Stimulated activated CD8-positive, alpha-beta memory T cell treated with anti-CD3 and anti-CD28 coated beads, Interleukin-2, amount 100 ng/mL, for 48 hours (primary cell): ENCODE measurements at regions not wholly inside any gene's neighbourhood (a gene's known extent, or its start where the extent isn't known, plus 50 kb on each side); places are given as distances from the start of the nearest gene placed in this dataset.
"Not testable (repeated sequence)": the region's sequence is repeated elsewhere in the genome, so short reads cannot be mapped to it uniquely, and the experiment has no call there.

Experiments used
- DNase-seq, 2 donors: peaks; one replicate each; pipeline ENCODE4 v3.0.0-alpha.2; 2020; ENCODE audit warnings: low read depth in 2 of 2

GRCh38 chr1:59204001-59204400, 92.9 kb upstream of the FGGY start:
- DNase-seq: no peak

GRCh38 chr1:59206616-59207015, 90.3 kb upstream of the FGGY start:
- not testable (repeated sequence) for DNase-seq

GRCh38 chr1:59210430-59210829, 86.5 kb upstream of the FGGY start:
- DNase-seq: not testable (repeated sequence)

DNA sequence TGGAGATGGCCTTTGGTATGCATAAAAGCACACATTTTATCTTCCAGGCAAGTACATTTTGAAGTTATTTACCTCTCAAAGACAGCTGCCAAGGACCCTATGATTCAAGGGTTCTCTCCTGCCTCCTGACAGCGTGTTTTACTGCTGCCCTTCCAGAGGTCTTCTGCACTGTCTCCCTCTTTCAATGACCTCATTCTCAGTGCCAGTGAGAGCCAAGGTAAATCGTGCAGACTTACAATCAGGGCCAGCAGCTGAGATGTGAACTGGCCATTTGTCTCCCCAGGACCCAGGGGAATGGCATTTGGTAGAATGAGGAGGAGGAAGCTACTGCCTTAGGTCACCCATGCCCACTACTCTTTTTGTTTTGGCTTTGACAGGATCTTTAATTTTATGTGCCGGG, 84.2 kb upstream of the FGGY start:
- no peak for DNase-seq

- no peak for DNase-seq
Measured at GRCh38 chr1:59214248-59215208, 82.4 kb upstream of the FGGY start.

GRCh38 chr1:59215766-59216291, 81.1 kb upstream of the FGGY start:
- DNase-seq: no peak

DNA sequence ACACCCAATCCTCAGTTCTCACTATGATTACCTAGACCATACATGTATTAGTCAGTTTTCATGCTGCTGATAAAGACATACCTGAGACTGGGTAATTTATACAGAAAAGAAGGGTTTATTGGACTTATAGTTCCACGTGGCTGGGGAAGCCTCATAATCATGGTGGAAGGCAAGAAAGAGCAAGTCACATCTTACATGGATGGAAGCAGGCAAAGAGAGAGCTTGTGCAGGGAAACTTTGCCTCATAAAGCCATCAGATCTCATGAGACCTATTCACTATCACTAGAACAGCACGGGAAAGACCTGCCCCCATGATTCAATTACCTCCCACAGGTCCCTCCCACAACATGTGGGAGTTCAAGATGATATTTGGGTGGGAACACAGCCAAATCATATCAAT, 79.5 kb upstream of the FGGY start:
- not testable (repeated sequence) for DNase-seq

DNA sequence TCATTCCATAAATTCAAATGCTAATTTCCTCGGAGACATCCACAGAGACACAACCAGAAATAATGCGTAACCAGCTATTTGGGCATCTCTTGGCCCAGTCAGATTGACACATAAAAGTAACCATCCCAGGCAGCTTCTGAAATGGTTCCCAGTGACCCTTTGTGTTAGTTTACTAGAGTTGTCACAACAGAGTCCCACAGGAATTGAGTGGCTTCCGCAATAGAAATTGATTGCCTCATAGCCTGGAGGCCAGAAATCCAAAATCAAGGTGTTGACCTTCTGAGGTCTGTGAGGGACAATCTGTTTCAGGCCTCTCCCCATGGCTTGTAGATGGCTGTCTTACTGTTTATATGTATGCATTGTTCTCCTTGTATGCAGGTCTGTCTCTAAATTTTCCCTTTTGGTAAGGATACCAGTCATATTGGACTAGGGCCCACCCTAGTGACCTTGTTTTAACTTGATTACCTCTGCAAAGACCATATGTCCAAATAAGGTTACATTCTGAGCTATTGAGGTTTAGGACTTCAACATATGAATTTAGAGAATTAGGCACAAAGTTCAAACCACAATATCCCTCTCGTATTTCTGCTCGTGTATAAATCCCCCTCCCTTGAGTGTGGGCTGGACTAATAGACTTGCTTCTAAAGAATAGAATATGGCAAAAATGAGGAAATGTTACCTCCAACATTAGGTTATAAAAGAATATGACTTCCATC, 78.2 kb upstream of the FGGY start:
- DNase-seq: no peak

DNA sequence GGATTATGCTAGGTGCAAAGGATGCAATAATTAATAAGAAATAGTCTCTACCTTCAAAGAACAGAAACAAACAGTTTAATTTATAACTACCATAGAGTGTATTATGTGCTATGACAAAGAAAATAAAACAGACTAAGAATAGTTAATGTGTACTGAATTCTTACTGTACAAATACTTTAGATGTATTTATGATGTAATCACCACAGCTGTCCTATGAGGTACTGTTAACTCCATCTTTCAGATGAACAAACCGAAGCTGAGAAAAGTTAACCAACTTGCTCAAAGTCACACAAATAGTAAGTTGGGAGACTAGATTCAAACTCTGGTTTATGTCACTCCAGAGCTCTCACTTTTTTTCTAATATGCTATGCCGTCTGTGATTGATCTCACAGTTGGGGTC, 77.0 kb upstream of the FGGY start:
- DNase-seq: no peak

GRCh38 chr1:59220356-59220755, 76.5 kb upstream of the FGGY start:
- DNase-seq: no peak

DNA sequence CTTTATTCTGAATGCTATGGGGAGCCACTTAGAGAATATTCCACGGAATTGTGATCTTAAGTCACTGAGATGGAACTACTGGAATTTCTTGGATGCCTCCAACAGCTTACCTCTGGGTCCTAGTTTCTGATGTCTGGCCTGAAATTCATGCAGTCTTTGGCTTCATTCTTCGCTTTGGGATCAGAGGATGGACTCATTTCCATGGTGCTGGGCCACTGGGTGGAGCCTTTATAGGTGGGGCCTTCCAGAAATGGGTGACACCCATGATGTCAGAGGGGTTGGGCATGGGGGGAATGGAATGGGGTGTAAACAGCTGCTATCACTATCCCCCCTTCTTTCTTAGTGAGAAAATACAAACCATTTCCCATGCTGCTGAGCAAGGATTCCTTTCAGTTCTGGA, 73.7 kb upstream of the FGGY start:
- DNase-seq: no peak

GRCh38 chr1:59223989-59224634, 72.8 kb upstream of the FGGY start:
- no peak for DNase-seq

GRCh38 chr1:59225594-59226316, 71.1 kb upstream of the FGGY start:
- DNase-seq: no peak

DNA sequence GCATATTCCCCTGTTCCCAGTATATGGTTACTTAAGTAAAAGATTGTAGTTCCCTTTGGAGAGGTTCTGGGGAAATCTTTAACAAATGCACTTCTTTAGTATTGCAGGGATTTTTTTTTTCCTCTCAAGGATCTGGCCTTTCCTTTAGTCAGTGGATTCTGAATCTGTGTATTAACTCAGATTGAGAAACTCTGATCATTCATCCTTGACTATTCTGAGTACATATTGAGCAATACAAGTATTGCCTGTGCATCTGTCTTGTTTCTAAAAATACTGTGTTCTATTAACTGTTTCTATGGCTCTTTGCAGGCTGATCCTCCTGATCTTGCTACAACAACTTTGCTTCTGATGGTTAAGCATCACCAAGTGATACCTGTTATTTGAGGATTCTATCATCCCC, 67.8 kb upstream of the FGGY start:
- no peak for DNase-seq

GRCh38 chr1:59230622-59231021, 66.3 kb upstream of the FGGY start:
- DNase-seq: no peak

- no peak for DNase-seq
Measured at GRCh38 chr1:59232216-59232615, 64.7 kb upstream of the FGGY start.

GRCh38 chr1:59233444-59233843, 63.5 kb upstream of the FGGY start:
- DNase-seq: no peak

DNA sequence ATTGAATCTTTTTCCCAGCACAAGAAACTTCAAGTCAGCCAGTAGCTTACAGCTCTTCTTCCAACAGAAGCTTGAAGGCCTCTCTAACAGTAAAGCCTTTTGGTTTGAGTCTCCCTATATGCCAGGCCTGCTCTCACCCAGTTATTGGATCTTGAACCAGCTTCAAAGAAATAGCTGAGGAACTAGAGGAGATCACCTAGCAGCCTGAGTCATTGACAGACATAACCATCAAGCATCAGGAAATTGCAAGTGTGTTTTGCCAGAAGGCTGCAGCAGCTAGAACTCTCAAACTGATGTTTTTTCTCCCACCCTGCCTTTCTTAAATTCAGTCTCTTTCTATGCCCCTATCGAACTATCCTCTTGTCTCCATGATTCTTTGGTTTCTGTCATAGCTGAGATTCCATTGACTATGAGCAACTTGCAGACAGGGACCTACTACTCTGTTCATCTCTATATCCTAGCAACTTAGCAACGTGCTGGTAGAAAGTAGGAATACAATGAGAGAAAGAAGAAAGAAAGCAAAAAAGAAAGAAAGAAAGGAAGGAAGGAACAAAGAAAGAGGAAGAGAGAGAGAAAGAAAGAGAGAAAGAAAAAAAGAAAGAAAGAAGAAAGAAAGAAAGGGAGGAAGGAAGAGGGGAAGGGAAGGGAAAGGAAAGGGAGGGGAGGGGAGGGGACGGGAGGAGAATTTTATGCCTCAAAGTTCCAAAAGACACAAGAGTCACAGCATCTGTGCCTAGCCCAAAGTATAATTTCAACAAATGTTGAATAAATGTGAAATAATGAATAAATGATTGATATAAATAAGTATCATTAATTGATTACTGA, 60.0 kb upstream of the FGGY start:
- no peak for DNase-seq

DNA sequence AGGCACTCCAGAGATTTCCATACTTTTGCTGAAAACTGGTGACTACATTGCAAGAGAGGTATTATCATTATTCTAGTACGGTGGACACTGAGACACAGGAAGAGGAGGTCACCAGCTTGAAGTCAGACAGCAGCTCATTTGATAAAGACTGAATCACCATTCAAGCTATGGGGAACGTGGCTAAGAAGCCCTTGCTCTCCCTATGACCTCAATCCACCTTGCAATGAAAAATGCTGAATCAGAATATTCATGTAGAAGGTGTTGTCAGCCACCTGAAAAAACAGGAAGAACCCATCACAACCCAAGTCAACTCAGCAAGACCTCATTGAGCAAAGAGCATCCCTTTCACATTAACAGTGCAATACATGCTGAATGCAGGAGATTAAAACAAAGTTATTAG, 59.0 kb upstream of the FGGY start:
- no peak for DNase-seq

DNA sequence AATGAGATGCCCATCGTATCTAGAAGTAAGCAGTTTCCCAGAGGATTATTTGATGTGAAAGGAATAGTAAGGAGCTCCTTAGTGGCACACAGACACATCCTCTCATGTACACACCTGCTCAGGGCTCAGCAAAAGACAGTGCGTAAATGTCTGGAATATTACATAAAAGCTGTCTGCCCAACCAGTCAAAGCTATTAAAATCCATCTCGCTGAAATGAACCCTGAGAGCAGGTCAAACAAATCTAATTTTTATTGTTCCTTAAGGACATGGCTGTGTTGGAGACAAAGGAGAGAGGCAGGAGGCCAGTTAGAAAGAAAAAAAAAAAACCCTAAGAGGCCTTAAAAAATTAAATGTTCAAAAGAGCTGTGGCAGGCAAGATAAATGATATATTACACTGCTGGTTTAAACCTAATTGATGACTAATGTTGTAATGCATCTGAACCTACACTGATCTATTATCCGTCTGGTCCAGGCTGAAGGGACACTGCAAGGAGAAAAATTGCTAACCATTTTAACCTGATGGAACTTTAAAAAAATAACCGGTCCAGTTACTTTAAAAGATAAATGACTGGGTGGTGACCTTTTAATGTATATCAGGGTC, 58.5 kb upstream of the FGGY start:
- DNase-seq: no peak
